Stimulated activated CD4-positive, alpha-beta T cell treated with anti-CD3 and anti-CD28 coated beads, Interleukin-15, amount 100 ng/mL, for 1 hour (primary cell): ENCODE measurements at regions not wholly inside any gene's neighbourhood (a gene's known extent, or its start where the extent isn't known, plus 50 kb on each side); places are given as distances from the start of the nearest gene placed in this dataset.

Experiments
- DNase-seq, 2 donors: peaks; one replicate each; pipeline ENCODE4 v3.0.0-alpha.2; 2020; ENCODE audit warnings: low read depth in 1 of 2, low spot score in 1 of 2

DNA sequence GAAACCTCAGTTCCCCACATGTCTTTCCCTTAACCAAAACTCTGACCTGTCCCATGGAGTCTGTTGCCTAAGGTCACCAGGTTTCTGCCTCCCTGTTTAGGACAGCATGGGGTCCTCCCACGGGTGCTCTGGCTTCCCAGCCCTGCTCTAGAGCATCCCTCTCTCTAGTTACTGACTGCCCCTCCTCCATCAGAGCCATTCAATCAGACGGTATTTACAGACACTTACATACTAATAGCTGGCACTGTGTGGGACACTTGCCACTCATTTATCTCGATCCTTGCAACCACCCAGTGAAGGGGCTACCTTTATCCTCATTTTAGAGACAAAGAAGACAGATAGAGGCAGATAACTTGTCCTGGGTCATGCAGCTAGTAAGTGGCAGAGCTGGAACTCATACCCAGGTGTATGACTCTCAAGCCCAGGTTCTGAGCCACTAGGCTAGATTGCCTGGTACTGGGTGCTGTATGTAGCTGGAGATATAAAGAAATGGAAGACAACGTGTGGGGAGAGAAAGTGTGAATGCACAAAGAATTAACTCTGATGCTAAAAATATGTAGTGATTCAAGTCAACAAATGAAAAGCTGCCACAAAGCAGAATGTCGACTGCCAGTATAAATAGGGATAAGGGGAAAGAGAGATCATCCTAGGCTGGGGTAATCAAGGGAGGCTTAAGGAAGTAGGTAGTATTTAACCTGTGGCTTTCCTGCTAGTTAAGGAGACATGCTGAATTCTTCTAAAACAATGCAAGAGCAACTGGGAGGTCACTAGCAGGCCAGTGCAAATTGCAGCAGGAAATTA, 52.5 kb upstream of the PDE8B start:
- DNase-seq, result no peak

DNA sequence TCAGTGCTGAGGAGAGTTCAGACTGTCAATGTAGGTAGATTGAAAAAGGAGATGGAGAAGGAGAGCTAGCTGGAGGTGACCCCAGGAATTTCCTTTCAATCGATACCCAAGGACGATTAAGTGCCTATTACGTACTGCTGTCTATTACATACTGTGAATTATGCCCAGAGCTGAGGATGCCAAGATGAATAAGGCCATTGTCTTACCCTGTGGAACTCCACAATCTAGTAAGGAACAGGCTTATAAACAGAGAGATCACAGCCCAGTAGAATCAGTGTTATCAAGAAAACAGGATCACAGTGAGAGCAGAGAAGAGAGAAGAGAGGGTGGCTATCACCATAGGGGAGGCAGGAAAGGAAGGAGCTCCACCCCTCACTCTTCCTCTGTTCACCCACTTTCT, 54.1 kb upstream of the PDE8B start:
- DNase-seq, result no peak

DNA sequence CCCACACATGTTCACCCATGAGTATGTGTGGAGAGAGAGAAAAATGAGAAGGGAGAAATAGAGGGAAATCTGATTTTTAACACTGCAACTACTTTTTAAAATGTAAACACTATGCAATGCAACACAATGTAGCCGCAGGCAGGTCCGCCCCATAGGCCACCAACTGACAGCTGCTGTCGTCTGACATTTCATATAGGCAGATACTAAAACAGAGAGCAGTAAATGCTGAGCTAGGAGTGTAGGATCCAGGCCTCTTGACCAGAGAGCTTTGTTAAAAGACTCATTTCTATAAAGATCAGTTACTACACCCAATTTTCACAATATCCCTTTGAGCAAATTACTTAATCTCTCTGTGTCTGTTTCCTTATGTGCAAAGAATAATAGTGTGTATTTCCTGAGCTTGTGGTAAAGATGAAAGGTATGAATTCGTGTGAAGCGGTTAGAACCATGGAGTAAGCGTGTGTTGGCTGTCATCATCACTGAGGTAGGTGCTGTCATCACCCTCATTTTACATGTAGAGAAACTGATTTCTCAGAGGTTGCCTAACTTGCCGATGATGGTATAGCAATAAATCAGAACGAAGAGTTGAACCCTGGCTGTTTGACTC, 55.2 kb upstream of the PDE8B start:
- DNase-seq, result no peak

DNA sequence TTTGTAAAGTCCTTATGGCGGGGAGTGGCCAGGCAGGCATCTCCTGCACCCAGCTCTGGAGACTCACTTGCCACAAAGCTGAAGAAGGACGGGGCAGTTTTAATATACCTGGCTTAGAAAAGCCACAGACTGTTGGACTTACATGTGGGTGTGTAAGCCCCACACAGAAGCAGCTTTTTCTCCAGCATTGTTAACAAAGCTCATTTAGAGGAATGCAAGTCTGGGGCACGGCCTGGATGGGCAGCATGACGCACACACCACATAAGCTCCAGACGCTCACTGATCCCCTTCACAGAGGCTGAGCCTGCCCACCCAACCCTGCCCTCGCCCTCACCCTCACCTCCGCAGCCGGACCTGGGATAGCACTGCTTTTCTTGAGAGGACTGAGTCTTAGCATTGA, 58.0 kb upstream of the PDE8B start:
- DNase-seq, result no peak

DNA sequence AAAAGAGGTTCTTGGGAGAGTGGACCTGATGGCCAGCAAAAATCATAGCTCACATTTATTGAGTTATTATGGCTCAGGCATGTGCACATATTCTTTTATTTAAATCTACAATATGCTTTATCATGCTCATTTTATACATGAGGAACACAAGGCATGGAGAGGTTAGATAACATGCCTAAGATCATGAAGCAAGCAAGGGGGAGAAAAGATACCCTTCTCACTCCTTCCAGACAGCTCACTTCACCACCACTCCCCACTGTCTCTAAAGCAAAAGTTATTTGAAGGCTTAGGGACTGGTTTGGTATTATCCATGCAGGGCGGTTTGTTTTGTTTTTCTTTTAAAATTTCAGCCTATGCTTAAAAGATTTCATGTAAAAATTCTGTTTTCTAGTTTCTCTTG, 59.0 kb upstream of the PDE8B start:
- DNase-seq, result no peak

DNA sequence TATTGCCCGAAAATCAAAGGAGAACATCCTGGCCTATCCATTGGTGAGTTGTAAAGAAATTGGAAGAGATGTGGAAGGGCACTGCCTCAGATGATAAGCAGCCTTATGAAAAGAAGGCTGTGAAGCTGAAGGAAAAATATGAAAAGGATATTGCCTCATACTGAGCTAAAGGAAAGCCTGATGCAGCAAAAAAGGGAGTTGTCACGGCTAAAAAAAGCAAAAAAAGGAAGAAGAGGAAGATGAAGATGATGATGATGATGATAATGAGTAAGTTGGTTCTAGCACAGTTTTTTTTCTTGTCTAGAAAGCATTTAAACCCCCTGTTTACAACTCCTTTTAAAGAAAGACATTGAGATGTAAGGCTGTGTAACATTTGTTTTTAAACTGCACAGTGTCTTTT, 59.8 kb upstream of the ZBED3 start:
- DNase-seq, result no peak

DNA sequence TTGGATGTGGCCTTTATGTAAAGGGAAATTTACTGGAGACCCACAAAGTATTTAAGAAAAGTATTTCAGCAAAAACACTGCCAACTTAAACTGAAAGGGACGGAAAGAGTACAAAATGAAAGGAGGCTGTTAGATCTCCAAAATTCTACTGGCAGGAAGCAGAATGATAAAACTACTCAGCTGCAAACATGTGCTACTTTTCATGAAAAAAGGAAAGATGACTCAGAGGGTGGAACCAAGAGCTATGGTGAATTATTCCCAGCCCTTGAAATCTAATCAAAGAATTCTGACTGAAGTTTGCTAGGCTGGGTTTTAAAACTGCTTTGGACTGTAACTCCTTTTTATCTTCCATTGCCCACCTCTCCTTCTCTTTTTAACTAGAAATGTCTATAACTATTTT, 58.6 kb upstream of the ZBED3 start:
- no peak for DNase-seq

DNA sequence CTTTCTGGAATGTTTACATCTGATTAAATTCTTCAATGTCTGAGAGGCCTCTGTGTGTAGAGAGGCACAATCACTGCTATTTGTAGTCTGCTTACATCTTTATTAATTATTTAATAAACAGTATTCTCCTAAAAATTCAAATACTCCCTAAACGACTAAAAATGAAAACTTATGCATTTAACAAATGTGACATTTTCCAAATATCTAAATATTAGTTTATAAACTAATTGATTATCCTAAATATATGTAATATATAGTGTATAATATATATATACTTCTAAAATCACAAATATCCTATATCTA, 57.7 kb upstream of the ZBED3 start:
- no peak for DNase-seq

DNA sequence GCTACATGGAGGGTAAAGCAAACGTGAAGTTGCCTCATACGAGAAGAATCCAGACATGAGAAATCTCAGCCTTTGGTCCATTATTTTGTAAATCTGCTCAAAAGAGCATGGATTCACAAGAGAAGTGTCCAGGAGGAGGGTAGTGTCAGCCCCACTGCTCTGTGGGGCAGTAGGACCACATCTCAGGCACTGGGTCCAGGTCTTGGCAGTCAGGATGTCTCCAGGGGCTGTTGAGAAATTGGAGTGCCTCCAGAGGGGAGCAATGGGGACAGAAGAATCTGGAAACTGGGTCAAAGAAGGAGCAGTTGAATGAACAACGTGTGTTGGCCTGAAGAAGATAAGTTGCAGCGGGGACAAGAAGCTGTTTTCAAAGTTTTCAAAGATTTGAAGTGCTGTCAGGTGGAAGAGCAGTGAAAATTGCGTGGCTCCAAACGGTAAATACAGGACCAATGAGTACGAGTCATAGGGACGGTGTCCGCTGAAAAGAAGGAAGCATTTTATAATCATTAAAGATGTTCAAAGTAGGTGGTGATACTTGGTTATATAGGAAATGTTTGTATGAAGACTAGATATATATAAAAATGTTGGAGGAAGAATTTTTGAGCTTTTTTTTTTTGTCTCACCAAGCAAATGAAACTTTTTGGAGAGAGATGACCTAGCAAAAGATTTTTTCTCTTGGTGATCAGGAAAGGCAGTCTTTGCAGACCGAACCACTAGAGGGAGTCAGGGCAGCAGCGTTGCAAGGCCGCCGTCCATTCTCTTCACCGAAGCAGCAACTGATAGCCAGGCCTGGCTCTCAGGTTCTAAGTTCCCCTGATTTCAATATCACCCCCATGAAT, 57.1 kb upstream of the ZBED3 start:
- DNase-seq, result peak; percentile 11 to 22

DNA sequence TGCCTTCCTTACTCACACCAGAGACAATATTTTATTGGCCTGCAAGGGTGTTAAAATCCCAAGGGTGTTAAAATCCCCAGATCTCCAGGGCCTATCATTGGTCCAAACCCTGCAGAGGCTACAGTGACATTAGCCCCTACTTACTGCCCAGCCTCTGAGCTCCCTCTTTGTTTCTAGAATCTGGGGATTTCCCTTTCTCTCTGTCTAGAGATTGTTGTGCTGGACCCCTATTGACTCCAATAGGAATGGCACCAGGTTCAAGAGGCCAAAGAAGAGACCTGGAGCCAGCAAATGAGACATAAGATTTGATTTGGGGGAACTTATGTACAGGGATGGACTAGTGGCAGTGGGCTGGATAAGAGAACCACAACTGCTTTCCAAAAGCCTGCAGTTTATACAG, 53.3 kb upstream of the ZBED3 start:
- DNase-seq, result no peak

DNA sequence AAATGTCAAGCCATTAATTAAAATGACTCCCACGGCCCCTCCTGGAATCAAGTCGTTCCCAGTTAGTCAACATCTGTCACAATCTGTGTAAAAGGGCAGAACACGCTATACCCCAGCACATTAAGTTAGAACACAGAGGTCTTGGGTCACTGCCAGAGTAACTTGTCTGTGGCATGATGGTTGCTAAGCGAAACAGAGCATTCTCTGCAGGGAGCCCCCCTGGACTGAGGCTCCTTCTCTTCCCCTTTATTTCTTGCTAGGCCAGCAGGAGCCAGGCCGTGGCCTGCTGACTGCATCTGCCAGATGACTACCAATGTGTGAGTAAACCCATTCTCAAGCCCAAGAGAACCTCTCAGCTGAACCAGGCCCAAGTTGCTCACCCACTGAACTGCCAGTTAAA, 51.9 kb upstream of the ZBED3 start:
- DNase-seq, result no peak
